Activated CD8-positive, alpha-beta memory T cell treated with anti-CD3 and anti-CD28 coated beads for 48 hours (primary cell): ENCODE measurements at regions not wholly inside any gene's neighbourhood (a gene's known extent, or its start where the extent isn't known, plus 50 kb on each side); places are given as distances from the start of the nearest gene placed in this dataset.

ENCODE experiments used
- DNase-seq, 3 experiments: peaks; one replicate each; pipeline ENCODE4 v3.0.0-alpha.2; 2020; ENCODE audit warnings: low read depth in 2 of 3, low spot score in 2 of 3

DNA sequence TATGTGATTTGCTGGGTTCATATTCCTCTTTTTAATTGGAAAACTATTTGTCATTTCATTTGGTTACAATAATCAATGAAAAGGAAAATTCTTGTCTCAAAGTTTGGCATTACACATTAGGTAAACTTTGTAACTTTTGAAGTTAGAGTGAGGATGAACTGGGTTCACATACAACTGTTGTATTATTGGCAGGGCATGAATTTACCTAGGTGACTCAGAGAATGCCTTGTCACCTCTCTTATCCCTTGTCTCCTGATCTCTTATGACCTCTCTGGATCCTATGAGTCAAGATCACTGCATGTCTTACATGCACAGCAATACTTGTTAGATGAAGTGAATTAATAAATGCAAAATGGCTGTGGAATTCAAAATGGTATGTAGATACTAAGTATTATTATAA is 563.4 kb upstream of the GCFC2 start:
- no peak for DNase-seq

DNA sequence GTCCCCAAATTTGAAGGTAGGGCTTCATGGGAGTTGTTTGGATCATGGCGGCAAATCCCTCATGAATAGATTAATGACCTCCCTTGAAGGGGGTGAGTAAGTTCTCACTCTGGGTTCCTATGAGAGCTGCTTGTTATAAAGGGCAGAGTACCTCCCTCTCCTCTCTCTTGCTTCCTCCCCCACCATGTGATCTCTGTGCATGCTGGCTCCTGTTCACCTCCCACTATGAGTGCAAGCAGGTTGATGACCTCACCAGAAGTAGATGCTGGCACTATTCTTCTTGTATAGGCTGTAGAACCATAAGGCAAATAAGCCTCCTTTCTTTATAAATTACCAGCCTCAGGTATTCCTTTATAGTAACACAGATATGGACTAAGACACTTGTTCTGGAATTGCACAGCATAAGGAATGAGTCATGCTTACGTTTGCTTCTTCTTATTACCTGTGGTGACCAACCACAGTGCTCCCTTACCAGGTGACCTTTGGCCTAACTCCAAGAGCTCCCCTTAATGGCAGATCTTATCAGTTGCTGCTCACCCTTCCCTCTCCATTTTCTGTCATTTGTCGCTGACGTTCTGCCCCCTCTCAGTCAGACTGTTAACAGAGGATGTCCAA is 559.5 kb upstream of the GCFC2 start:
- DNase-seq = no peak

DNA sequence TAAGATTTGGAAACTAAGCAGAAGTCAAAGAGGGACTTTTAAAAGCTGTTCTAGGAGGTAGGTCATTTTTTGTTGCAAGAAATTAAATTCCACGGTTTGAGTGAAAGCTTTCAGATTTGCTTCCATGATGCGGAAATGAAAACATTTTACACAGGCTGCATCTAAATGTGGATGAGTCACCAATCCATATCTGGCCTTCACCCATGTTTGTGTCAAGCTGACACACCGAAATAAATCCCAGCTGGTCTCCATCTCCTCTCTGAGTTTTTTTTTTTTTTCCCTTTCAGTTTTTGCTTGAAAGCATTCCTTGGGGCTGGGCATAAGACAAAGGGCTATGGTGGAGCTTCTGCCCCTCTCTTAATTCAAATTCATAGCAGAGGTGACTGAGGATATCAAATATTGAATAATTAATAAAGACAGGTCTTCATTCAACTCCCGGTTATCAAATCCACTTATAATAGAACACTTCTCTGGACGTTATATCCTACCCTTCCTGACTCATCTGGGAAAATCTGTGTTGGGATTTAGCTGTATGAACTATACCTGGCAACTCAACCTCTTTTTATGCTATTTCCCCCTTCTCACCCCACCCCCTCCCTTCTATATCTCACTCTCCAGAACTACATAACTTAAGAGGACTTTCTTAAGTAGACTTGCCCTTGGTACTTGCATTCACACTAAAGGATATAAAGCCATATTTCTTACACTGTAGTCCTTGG is 558.3 kb upstream of the GCFC2 start:
- no peak for DNase-seq

DNA sequence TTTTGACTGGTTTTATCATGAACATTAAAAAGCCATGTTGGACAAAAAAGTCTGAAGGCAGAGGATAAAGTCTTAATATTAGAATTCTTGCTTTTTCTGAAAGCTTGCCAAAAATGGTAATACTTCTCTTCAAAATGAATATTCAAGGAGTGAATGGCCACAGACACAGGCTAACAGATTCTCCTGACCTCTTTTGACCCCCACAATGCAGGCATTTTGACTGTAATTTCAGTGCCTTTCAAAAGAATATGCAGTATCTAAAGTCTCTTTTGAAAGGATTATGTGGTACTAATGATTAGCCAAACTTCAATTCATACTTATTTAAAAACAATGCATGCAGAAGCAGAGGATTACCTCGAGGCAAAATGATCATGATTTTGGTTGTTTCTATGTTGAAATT is 557.8 kb upstream of the GCFC2 start:
- no peak for DNase-seq

DNA sequence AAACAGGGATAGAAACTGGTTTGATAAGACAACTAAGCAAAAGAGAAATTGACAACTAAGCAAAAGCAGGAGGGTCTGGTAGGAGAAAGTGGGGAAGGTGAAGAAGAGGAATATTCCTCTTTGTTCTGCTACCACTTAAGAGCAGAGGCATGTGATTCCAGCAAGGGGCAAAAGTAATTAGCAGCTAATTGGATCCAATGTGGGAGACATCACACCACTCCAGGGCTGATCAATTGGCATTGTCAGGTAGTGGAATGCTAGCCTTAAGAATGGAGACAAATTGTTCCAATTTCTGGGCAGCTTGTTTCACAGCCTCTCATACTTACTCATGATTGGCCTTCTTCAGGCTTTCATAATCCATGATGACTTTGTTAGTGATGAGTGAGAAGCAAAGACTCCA is 547.1 kb upstream of the GCFC2 start:
- no peak for DNase-seq

DNA sequence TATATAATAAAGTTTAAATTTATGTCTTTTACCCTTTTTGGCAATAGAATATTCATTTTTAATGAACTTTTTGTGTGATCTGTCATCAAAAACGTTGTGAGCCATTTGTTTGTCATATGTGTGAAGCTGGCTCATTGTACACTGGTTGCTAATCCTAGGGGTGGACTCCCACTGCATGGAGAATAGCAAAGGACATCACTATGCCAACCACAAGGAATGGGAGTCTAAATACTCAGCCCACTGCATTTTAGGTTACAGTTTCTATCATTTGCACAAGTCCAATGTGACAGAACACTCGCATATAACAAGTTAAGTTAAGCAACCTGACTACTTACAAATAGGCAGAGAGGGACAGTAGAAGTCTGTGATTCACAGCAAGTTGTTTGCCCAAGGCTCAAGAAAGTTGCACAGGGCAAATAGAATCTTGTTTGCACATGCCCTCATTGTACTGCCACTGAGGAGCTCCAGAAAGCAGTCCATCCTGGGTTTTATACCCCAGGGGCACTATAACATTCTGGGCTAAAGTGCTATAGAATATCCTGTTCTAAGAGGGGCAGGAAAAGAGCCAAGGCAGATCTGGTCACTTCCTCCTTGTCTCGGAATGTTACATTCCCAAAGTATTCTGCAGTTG is 545.9 kb upstream of the GCFC2 start:
- DNase-seq = no peak

DNA sequence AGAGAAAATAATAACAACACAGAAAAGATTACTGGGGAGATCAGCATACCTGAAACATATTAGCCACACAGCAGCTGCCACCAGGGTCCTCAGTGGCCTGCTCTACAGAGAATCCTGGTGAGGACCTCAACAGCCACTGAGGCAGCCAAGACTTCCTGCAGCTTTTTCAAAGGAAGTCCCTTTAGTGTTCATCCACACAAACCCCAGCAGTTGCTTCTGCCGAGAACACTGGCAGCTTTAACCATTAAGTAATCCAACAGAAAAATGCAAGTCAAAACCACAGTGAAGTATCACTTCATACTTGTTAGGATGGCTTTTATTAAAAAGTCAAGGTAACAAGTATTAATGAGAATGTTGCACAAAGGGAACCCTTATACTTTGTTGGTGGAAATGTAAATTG is 542.0 kb upstream of the GCFC2 start:
- no peak for DNase-seq

DNA sequence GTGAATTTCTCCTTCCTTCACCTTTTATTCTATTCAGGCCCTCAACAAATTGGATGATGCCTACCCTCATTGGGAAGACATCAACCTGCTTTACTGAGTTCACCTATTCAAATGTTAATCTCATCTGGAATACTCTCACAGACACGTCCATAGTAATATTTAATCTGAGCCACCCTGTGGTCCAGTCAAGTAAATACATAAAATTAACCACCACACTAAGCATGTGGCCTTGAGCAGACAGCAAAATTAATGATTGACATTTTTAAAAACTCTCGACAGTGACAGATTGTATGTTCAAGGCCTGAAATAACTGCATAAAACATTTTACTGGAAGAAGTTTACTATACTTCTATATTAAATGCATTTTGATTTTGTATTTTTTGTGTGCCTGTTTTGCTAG is 540.6 kb upstream of the GCFC2 start:
- no peak for DNase-seq

DNA sequence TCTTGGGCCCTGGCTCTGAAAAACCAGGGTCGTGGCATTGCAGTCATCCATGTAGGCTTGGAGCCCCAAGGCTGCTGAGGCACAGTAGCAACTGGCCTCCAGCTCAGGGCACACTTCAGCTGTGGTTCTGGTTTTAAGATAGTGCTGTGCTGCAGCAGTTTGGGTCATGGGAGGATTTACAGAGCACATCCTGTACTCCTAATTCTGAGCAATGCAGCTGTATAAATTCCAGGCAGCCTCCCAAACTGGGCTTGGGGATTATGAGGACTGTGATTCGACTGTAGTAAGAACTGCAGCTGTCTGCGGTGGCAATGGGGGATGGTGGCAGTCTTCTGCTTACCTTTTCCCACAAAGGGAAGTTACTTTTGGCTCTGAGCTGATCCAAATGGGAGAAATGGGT is 536.3 kb upstream of the GCFC2 start:
- DNase-seq = no peak

DNA sequence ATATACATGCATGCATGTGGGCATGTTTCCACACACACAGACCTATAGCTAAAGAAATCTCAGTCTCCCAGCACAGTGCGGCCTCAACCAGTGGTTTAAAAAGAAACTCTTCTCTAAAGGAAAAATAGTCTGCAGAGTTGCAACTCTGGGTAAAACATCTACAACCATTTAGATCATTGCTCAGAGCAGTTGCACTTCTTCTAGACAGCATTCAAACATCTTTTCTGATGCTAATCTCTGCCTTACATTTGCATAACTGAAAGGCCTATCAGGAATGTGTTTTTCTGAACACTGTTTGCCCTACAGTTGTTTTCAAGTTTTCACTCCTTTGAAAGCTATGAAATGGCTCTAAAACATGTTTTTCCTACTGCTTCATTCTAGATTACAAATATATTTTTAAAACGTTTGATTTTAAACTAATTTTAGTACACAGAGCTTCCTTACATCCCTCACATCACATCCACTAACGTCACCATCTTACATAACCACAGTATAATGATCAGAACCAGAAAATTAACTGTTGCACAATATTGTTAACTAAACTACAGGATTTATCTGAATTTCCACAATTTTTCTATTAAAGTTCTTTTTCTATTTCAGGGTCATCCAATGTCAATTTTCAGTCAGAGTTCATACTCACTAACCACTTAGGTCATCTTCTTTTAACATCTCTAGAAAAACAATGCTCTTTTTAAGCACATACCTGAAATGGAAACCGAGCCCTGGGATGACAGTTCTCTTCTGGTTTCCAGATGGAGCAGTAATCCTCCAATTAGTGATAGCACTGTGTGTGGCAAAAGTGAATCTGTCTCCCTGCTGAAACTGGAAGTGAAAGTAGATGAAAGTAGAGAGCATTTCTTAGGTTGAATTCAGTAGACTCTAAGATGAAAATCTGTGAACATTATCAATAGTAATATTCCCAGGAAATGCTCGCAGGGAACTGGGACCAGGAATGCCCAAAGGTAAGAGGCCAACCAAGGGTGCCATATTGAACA is 501.6 kb upstream of the GCFC2 start:
- DNase-seq = no peak

DNA sequence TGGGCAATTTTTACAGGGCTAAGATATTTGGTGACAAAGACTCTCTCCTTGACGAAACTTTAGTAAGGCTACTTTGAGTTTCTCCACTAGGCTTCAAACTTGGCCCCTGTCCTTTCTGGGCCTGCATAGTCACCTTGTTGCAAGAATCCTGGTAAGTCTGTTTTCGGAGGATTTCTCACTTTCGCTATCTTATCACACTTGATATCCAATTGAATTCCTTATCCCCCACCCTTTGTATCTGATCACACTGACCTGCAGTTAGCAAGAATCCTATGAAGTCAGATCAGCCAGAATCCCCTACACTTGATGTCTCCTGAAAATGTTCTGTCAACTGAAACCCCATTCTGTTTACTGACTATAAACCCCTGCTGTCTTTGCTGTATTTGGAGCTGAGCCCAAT is 499.8 kb upstream of the GCFC2 start:
- no peak for DNase-seq

DNA sequence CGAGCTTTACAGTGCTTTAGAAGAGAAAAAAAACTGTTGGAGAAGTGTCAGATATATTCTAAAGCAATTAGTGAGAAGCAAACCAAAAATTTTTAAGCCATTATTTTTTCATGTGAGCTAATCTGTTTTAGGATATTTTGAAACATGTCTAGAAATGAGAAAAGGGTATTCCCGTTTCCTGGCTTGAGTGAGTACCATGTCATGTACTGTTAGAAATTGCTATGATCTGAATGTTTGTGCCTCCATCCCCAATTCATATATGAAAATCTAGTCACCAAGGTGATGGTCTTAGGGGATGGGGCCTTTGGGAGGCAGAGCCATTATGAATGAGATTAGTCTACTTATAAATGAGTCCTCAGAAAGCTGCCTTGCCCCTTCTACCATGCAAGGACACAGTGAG is 493.3 kb upstream of the GCFC2 start:
- DNase-seq = no peak

DNA sequence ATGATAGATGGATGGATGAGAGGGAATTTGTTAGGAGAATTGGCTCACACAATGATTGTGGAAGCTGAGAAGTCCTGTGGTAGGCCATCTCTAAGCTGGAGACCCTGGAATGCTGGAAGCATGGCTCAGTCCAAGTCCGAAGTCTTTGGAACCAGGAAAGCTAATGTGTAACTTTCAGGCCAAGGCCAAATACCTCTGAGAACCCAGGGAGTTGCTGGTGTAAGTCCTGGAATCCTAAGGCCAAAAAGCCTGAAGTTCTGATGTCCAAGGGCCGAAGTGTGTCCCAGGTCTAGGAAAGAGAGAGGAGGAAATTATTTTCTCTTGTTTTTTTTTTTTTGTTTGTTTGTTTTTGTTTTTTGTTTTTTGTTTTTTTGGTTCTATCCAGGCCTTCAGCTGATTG is 492.2 kb upstream of the GCFC2 start:
- no peak for DNase-seq

DNA sequence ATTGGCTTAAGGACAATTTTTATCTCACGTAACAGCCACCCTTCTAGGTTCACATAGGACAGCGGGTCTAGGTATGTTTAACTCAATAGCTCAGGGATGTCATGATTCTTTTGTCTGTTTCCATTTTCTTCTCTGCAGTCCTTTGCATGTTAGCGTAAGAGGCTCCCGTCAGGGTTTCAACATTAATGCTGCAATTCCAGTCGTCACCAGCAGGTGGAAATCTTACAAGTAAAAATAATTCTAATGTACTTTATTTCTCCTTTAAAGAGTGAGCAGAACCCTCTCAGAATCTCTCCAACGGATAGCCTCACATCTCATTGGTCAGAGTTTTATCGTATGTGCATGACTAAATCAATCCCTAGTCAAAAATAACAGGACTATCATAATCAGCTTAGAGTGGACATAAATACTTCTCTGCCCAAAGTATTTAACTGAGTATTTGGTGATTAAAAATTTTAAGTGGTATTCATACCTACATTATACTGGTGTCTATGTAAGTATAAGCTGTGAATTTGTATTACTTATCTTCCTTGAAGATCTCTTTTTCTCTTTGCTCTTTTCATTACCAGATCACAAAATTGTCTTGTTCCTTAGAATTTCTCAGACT is 487.2 kb upstream of the GCFC2 start:
- peak in 1 of 3 experiments; percentile 22 for DNase-seq

DNA sequence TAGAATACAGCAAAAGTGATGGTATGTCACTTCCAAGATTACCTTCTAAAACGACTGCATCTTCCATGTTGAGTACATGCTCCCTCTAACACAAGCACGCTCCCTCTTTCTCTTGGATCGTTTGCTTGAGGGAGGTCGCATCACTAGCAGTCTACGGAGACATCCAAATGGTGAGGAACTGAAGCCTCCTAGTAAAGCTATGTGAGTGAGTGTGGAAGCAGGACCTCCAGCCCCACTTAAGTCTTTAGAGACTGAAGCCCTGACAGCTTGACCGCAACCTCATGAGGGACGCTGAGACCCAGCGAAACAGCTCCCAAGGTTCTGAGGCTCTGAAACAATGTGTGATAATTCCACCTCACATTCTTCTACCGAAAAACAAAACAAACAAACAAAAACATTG is 486.7 kb upstream of the GCFC2 start:
- no peak for DNase-seq

DNA sequence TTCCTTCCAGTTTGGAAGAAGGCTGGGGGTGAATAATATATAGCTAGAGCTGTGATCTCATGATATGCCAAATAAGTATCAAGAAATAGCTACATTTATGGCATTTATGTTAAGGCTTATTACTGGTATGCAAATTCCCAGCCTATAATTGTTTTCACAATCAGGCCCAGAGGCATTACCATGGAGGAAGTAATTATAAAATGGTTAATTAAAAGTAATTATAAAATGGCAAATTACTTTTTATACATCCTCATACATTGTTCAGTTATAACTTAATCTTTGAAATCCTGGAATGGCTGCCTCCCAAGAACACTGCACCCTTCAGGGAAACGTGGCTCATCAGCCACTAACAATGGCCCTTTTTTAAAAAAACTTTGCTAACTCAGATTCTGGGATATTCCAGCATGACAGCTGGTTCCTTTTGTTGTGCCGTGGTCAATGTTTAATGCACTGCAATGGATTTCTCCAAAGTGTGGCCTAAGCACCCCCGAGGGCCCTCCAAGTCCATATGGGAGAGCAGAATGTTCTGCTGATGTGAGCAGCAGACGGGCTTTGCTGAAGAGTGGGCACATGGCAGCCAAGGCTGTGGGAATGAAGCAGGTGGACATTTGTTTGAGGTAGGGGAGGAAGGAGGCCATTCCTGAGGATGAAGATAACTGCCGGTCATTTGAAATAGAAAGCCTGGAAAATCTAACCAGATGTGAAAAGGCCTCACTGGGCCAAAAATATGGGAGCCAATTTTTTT is 483.5 kb upstream of the GCFC2 start:
- no peak for DNase-seq

DNA sequence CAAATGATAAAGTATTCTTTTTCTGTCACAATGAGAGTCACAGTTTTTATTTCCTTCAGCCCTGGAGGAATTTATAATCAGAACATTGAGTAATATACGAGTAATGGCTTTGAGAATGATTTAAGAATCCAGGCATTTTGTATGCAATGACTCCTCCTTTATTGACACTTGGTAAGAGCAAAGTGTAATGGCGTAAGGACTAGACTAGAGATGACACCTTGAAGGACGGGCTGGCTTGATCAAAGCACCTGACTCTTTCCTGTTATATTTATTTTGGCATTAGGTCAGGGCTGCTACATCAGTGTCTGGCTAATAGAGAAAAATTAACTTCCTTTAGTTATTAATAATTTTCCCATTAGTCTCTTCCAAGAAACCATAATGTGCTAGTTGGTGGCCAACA is 482.4 kb upstream of the GCFC2 start:
- DNase-seq = no peak

DNA sequence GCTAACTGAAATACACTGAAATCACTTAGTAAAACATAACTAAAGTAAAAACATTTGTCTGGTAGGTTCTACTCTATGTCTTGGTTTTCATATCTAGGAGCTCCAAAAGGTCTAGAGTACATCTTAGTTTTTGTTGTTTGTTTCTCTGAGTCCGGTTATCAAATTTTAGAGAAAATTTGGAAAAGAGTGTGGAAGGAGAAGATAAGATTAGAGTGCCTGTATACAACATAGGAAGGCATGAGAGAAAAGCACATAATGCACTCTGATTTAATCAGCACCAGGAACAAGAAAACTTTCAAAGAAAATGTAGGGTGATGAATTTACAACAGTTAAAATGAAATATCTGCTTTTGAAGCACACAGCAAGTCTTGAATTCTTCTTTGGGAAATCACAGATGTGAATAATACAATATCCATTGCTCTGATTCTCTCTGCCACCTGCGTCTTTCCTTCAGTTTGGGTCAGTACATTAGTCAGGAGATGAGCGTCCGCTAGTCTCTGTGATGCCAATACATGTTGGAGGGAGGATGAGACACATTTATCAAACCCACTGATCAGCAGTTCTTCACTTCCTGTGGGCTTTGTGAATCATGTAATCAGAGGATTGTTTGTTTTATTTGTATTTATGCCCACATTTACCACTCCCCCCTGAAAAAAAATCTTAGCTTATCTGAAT is 477.8 kb upstream of the GCFC2 start:
- no peak for DNase-seq

DNA sequence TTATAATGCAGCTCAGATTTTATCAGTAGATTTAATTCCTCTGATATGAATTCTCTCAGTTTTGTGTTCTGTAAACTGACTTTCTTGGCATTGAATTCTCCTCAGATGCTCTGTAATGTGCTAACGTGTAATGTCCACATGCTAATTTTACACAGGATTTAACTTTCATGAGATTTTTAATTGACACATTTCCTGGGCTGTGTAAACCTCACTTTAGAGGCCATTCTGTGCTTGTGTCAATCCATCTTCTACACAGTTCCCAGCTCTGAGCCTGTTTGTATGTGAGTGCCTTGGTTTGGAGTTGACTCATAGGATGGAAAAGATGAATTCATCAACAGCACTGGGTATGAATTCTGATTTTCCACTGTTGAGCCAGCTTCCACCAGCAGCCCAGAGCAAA is 476.7 kb upstream of the GCFC2 start:
- DNase-seq = no peak

DNA sequence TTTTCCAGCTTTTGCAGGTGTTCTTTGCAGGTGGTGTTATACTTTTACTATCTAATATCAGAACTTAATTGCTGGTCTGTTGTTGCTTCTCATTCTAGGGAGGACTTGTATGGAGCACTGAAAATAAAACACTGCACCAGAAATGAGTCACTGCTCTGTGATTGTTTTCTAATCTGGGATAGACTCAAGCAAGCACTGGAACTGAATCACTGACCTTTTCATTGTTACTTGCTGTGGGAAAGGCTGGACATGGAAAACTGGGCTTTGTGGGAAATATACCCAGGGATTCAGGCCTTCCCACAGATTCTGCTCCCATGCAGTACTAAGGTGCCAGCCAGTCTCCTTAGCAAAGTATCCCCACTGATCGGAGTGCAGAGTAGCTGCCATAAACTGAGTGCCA is 470.0 kb upstream of the GCFC2 start:
- no peak for DNase-seq
